SU-DHL-6 (cell line): ENCODE measurements at regions not wholly inside any gene's neighbourhood (a gene's known extent, or its start where the extent isn't known, plus 50 kb on each side); places are given as distances from the start of the nearest gene placed in this dataset.

Experiments used
- EZH2phosphoT487 ChIP-seq: fragments of 200-600 bp; sonication (generic), shearing (Covaris generic); conservative IDR thresholded peaks from 2 replicates; pipeline ENCODE4 v1.6.1; 2018; ENCODE audit warnings: mild to moderate bottlenecking, antibody characterized with exemption, low read length, moderate library complexity, mixed read lengths
- TF ChIP-seq, protein P1 (sequence below): fragments of 200-600 bp; sonication (generic); IDR thresholded peaks from one replicate; pipeline ENCODE4 v1.5.1; 2017; ENCODE audit warnings: antibody characterized with exemption, mild to moderate bottlenecking, low read length, moderate library complexity; ENCODE audit not compliant: insufficient read depth, poor library complexity, severe bottlenecking

DNA sequence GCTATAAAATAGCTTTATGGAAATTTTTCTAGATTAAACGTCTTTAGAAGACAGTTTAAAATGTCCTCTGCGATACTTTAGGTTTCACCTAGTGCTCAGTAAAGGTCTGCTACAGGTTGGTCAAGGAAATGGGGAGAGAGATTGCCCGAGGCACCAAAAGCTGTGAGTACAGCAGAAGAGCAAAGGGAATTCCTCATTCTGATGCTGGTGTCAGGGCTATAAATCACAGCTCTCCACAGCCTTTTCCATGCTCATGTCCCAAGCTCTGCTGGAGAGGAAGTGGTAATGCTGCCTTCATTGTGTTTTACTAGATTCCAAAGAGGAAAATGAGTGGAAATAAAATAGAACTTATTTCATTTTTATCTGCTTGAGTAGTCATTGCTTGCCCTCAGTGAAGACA lies 2060.4 kb downstream of the ARAP2 start:
- TF ChIP-seq, protein P1, sequence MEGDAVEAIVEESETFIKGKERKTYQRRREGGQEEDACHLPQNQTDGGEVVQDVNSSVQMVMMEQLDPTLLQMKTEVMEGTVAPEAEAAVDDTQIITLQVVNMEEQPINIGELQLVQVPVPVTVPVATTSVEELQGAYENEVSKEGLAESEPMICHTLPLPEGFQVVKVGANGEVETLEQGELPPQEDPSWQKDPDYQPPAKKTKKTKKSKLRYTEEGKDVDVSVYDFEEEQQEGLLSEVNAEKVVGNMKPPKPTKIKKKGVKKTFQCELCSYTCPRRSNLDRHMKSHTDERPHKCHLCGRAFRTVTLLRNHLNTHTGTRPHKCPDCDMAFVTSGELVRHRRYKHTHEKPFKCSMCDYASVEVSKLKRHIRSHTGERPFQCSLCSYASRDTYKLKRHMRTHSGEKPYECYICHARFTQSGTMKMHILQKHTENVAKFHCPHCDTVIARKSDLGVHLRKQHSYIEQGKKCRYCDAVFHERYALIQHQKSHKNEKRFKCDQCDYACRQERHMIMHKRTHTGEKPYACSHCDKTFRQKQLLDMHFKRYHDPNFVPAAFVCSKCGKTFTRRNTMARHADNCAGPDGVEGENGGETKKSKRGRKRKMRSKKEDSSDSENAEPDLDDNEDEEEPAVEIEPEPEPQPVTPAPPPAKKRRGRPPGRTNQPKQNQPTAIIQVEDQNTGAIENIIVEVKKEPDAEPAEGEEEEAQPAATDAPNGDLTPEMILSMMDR = no peak
- TF ChIP-seq EZH2phosphoT487 = no peak
